ENCODE measurements at regions not wholly inside any gene's neighbourhood (a gene's known extent, or its start where the extent isn't known, plus 50 kb on each side); places are given as distances from the start of the nearest gene placed in this dataset.

GRCh38 chr9:86735772-86736458 lies 211.4 kb downstream of the GAS1 start:
- no peak for TF ChIP-seq CTCF (IDR thresholded peaks at IDR 0.05)

- no peak for TF ChIP-seq CTCF (IDR thresholded peaks at IDR 0.05)
Measured at GRCh38 chr9:86734771-86735170, 212.5 kb downstream of the GAS1 start.

- no peak for TF ChIP-seq CTCF (IDR thresholded peaks at IDR 0.05)
Measured at GRCh38 chr9:86733929-86734328, 213.4 kb downstream of the GAS1 start.

GRCh38 chr9:86732514-86733171 lies 214.7 kb downstream of the GAS1 start:
- TF ChIP-seq CTCF (IDR thresholded peaks at IDR 0.05): no peak

- TF ChIP-seq CTCF (IDR thresholded peaks at IDR 0.05): no peak
Measured at GRCh38 chr9:86731511-86732063, 215.7 kb downstream of the GAS1 start.

GRCh38 chr9:86730163-86730928 lies 217.0 kb downstream of the GAS1 start:
- no peak for TF ChIP-seq CTCF (IDR thresholded peaks at IDR 0.05)

GRCh38 chr9:86724529-86724928 lies 222.8 kb downstream of the GAS1 start:
- no peak for TF ChIP-seq CTCF (IDR thresholded peaks at IDR 0.05)
